Kidney epithelial cell (primary cell): ENCODE measurements at regions not wholly inside any gene's neighbourhood (a gene's known extent, or its start where the extent isn't known, plus 50 kb on each side); places are given as distances from the start of the nearest gene placed in this dataset.

Experiments
- DNase-seq: peaks from one replicate; pipeline ENCODE4 v3.0.0-alpha.2; 2010; ENCODE audit warnings: low read depth
- H3K27me3 ChIP-seq: 2 replicates; pipeline ENCODE4 v1.6.0; 2011; ENCODE audit warnings: low read length; ENCODE audit not compliant: control insufficient read depth, insufficient read depth
- H3K36me3 ChIP-seq: 2 replicates; pipeline ENCODE4 v1.5.1; 2011; ENCODE audit warnings: low read length; ENCODE audit not compliant: control insufficient read depth, insufficient read depth
- H3K4me3 ChIP-seq: 2 replicates; pipeline ENCODE4 v1.5.1; 2011; ENCODE audit warnings: low read depth, mild to moderate bottlenecking, control low read depth, low read length
- CTCF ChIP-seq: IDR thresholded peaks from 2 replicates; pipeline ENCODE4 v1.5.1; 2011; ENCODE audit warnings: mild to moderate bottlenecking, moderate library complexity, low read length, control low read depth, inconsistent platforms; ENCODE audit not compliant: insufficient read depth, poor library complexity, severe bottlenecking

GRCh38 chr12:13373131-13373530 is 176.6 kb downstream of the EMP1 start:
- Histone ChIP-seq H3K36me3 (no peaks in the 10 kb centered on the region), H3K27me3 (no peaks in the 10 kb centered on the region), H3K4me3 (no peak overlapping the region)
- DNase-seq = no peak
- TF ChIP-seq CTCF = no peak

- H3K4me3 ChIP-seq = no peak overlapping the region
- no peak for DNase-seq
- H3K36me3 ChIP-seq = no peaks in the 10 kb centered on the region
- H3K27me3 ChIP-seq = no peaks in the 10 kb centered on the region
- TF ChIP-seq CTCF = no peak
Observed at GRCh38 chr12:13372386-13372785, 175.9 kb downstream of the EMP1 start.

GRCh38 chr12:13371797-13372196 is 175.3 kb downstream of the EMP1 start:
- H3K27me3 ChIP-seq = no peaks in the 10 kb centered on the region
- no peaks in the 10 kb centered on the region for H3K36me3 ChIP-seq
- H3K4me3 ChIP-seq = no peak overlapping the region
- no peak for TF ChIP-seq CTCF
- DNase-seq = no peak

- Histone ChIP-seq H3K27me3 (no peaks in the 10 kb centered on the region), H3K4me3 (no peak overlapping the region), H3K36me3 (no peaks in the 10 kb centered on the region)
- TF ChIP-seq CTCF = no peak
- no peak for DNase-seq
Observed at GRCh38 chr12:13371367-13371766, 174.8 kb downstream of the EMP1 start.

GRCh38 chr12:13369474-13370056 is 173.0 kb downstream of the EMP1 start:
- TF ChIP-seq CTCF = no peak
- no peaks in the 10 kb centered on the region for H3K27me3 ChIP-seq
- no peak overlapping the region for H3K4me3 ChIP-seq
- H3K36me3 ChIP-seq = no peaks in the 10 kb centered on the region
- DNase-seq = no peak

GRCh38 chr12:13368971-13369370 is 172.4 kb downstream of the EMP1 start:
- DNase-seq = no peak
- Histone ChIP-seq H3K36me3 (no peaks in the 10 kb centered on the region), H3K27me3 (no peaks in the 10 kb centered on the region), H3K4me3 (no peak overlapping the region)
- no peak for TF ChIP-seq CTCF
